ENCODE measurements at regions not wholly inside any gene's neighbourhood (a gene's known extent, or its start where the extent isn't known, plus 50 kb on each side); places are given as distances from the start of the nearest gene placed in this dataset.

DNA sequence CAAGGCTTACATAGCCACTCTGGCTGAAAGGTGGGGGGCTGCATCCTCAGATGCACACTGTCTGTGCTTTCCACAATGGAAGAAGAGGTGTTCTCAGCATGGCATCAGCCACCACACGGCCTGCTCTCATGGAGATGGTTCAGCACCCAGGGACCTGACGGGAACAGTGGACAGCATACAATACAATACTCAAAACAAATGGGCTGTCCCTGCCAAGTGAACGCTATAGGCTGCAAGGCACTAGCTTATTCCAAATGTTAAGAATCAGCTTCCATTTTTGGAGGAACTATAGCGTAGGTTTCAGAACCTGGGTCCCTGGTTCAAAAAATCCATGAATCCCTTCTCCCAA lies 77.2 kb downstream of the ZNF608 start:
- TF ChIP-seq, protein P1, sequence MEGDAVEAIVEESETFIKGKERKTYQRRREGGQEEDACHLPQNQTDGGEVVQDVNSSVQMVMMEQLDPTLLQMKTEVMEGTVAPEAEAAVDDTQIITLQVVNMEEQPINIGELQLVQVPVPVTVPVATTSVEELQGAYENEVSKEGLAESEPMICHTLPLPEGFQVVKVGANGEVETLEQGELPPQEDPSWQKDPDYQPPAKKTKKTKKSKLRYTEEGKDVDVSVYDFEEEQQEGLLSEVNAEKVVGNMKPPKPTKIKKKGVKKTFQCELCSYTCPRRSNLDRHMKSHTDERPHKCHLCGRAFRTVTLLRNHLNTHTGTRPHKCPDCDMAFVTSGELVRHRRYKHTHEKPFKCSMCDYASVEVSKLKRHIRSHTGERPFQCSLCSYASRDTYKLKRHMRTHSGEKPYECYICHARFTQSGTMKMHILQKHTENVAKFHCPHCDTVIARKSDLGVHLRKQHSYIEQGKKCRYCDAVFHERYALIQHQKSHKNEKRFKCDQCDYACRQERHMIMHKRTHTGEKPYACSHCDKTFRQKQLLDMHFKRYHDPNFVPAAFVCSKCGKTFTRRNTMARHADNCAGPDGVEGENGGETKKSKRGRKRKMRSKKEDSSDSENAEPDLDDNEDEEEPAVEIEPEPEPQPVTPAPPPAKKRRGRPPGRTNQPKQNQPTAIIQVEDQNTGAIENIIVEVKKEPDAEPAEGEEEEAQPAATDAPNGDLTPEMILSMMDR (IDR thresholded peaks at IDR 0.05) = no peak
- no peak for TF ChIP-seq ZFX (IDR thresholded peaks at IDR 0.05; ENCODE audit: borderline replicate concordance)

Data from 22Rv1 (cell line).